Stimulated activated effector memory CD8-positive, alpha-beta T cell treated with anti-CD3 and anti-CD28 coated beads, Interleukin-12 subunit alpha, Interleukin-12 subunit beta, amount 100 ng/mL, for 72 hours (primary cell): ENCODE measurements at regions not wholly inside any gene's neighbourhood (a gene's known extent, or its start where the extent isn't known, plus 50 kb on each side); places are given as distances from the start of the nearest gene placed in this dataset.

ENCODE experiments used
- ATAC-seq: fragments of 150-1000 bp; cut with Tn5 transposase; 2 replicates; pipeline ENCODE4 v1.10.0; 2021
- DNase-seq, 2 donors: peaks; one replicate each; pipeline ENCODE4 v3.0.0; 2021 to 2022; ENCODE audit warnings: low spot score in 2 of 2
- H3K27ac Mint-ChIP-seq: one replicate; pipeline ENCODE4 v1.8.0; 2022; ENCODE audit warnings: mild to moderate bottlenecking, mixed read lengths
- H3K36me3 Mint-ChIP-seq: one replicate; pipeline ENCODE4 v1.8.0; 2022; ENCODE audit warnings: mild to moderate bottlenecking, mixed read lengths
- H3K4me1 Mint-ChIP-seq: one replicate; pipeline ENCODE4 v1.8.0; 2022; ENCODE audit warnings: mixed read lengths
- H3K4me3 Mint-ChIP-seq: one replicate; pipeline ENCODE4 v1.8.0; 2022; ENCODE audit warnings: mild to moderate bottlenecking, mixed read lengths
- H3K9me3 Mint-ChIP-seq: one replicate; pipeline ENCODE4 v1.8.0; 2022; ENCODE audit warnings: mixed read lengths

DNA sequence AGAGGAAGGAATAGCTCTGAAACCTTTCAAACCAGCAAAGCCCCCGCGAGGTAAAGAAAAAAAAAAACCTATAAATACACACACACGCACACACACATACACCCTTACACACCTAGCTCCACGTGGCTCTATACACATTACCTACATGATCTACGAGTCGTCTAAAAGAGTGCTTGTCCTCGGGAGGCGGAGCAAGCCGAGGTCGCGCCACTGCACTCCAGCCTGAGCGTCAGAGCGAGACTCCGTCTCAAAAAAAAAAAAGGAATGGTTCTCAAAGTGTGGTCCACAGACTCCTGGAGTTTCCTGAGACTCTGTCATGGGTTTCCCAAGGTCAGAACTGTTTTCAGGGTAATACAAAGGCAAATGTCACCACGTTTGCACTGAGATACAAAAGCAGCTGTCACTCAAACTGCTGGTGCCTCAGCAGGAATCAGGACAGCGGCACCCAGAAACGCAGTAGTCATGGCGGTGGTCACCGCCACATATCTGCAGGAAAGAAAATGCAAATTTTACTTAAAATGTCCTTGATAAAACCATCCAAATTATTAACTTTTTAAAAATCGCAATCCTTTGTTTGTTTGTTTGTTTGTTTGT, 130.0 kb upstream of the GPC1 start:
- no peak overlapping the region for H3K4me3 Mint-ChIP-seq
- peaks cover 5% of the 10 kb centered on the region for H3K4me1 Mint-ChIP-seq
- no peak overlapping the region for H3K27ac Mint-ChIP-seq
- ATAC-seq (no peak), DNase-seq (no peak)
- no peaks in the 10 kb centered on the region for H3K36me3 Mint-ChIP-seq
- no peaks in the 10 kb centered on the region for H3K9me3 Mint-ChIP-seq

DNA sequence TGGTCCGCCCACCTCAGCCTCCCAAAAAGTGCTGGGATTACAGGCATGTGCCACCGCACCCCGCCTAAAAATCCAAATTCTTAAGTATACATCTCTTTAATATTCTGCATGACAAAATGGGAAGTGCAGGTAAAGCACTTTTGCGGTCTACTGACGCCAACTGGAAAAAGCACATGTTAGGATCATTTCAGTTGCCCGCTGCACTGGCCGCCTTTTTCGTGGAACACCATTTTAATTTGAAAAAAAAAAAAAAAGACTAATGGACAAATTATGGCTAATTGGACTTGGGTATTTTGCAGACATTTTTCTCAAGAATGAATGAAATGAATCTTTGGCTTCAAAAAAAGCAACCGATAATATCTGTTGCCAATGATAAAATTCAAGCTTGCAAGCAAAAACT, 129.3 kb upstream of the GPC1 start:
- H3K36me3 Mint-ChIP-seq = no peaks in the 10 kb centered on the region
- DNase-seq = no peak
- no peak overlapping the region for H3K4me3 Mint-ChIP-seq
- ATAC-seq = no peak
- no peak overlapping the region for H3K27ac Mint-ChIP-seq
- H3K9me3 Mint-ChIP-seq = no peaks in the 10 kb centered on the region
- H3K4me1 Mint-ChIP-seq = peaks cover 5% of the 10 kb centered on the region

DNA sequence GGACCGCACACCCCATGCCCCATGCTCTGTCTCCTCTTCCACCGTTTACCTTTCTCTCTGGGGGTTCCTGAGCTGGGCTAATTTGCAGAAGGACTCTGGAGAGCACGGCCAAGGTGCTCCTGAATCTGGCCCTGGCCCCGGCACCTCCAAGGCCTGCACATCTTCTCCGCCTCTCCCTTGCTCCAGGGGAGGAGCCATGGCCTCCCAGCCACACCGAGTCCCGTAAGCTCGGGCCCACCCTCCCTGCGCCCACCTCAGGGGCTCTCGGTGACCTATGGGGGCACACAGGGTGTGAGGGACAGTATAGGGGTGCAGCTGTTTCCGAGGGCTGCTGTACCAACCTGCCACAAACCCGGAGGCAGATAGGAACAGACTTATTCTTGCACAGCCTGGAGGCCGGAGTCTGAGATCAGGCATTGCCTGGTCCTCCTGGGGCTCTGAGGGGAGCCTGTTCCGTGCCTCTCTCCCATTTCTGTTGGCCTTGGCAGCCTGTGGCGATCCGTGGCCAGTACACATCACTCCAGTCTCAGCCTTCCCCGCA, 127.3 kb upstream of the GPC1 start:
- DNase-seq = no peak
- Mint-ChIP-seq H3K4me3 (no peak overlapping the region), H3K9me3 (no peaks in the 10 kb centered on the region), H3K36me3 (no peaks in the 10 kb centered on the region), H3K4me1 (peaks cover 5% of the 10 kb centered on the region), H3K27ac (no peak overlapping the region)
- peak; percentile 40 for ATAC-seq

DNA sequence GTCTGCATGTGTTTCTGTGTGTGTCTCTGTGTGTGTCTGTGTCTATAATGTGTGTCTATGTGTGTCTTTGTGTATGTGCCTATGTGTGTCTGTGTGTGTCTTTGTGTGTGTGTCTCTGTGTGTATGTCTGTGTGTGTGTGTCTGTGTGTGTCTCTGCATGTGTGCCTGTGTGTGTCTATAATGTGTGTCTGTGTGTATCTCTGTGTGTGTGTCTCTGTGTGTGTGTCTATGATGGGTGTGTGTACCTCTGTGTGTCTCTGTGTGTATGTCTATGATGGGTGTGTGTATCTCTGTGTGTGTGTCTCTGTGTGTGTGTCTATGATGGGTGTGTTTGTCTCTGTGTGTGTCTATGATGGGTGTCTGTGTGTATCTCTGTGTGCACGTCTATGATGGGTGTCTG, 126.2 kb upstream of the GPC1 start:
- no peaks in the 10 kb centered on the region for H3K9me3 Mint-ChIP-seq
- H3K4me1 Mint-ChIP-seq = no peaks in the 10 kb centered on the region
- H3K4me3 Mint-ChIP-seq = no peak overlapping the region
- DNase-seq (no peak), ATAC-seq (no peak)
- H3K36me3 Mint-ChIP-seq = no peaks in the 10 kb centered on the region
- no peak overlapping the region for H3K27ac Mint-ChIP-seq

DNA sequence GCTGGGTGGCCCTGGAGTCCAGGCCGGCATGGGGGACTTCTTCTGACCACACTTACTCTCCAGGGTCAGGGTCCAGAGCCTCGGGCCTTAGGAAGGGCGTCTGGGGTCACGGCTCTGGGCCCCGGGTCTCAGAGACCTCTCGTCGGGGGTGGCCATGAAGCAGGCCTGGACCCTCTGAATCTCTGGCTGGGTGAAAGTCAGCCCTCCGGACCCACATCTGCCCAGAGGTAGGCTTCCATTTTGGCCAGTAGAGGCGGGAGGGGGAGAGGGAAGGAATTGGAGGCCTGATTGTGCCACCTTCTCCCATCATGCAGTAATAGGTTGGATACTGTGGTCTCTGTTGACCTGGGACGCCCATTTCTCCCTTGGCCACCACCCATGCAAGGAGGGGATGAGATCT, 125.3 kb upstream of the GPC1 start:
- Mint-ChIP-seq H3K4me1 (no peaks in the 10 kb centered on the region), H3K27ac (no peak overlapping the region), H3K9me3 (no peaks in the 10 kb centered on the region), H3K4me3 (no peak overlapping the region), H3K36me3 (no peaks in the 10 kb centered on the region)
- DNase-seq = no peak
- ATAC-seq = no peak

DNA sequence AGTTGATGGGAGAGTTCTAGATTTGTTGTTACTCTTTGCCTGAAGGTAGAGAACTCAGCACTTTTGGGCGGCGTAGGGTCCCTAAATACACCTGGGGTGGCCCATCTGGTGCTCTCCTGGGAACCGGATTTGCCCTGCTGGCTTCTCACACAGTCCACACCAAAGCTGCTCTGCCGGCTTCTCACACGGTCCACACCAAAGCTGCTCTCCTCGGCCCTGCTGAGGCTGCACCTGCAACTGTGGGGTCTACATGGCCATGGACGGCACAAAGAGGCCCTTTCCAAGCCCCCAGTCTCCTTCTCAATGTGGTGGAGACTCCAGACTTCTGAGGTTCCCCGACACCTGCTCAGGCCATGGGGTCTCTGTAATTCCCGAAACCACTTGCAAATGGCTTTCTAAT, 124.8 kb upstream of the GPC1 start:
- Mint-ChIP-seq H3K27ac (no peak overlapping the region), H3K9me3 (no peaks in the 10 kb centered on the region), H3K36me3 (no peaks in the 10 kb centered on the region), H3K4me3 (no peak overlapping the region), H3K4me1 (no peaks in the 10 kb centered on the region)
- DNase-seq (no peak), ATAC-seq (no peak)

DNA sequence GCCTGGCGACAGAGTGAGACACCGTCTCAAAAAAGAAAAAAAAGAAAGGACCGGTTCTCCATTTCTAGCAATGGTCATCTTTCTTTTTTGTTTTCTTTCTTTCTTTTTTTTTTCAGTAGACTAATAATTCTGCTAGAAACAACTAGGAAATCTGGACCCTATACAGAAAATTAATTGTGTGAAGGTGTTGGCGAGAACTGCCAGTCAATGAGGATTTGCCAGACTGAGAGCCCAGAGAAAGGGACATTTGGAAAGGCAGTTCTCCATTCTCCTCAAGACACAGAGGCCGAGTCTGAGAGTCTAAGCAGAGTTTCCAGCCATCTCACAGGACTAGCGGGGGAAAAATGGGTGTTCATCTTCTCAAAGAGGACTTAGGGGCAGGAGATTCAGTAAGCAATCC, 123.6 kb upstream of the GPC1 start:
- no peak for ATAC-seq
- no peak for DNase-seq
- no peak overlapping the region for H3K27ac Mint-ChIP-seq
- H3K9me3 Mint-ChIP-seq = no peaks in the 10 kb centered on the region
- H3K4me3 Mint-ChIP-seq = no peak overlapping the region
- H3K36me3 Mint-ChIP-seq = no peaks in the 10 kb centered on the region
- H3K4me1 Mint-ChIP-seq = no peaks in the 10 kb centered on the region

DNA sequence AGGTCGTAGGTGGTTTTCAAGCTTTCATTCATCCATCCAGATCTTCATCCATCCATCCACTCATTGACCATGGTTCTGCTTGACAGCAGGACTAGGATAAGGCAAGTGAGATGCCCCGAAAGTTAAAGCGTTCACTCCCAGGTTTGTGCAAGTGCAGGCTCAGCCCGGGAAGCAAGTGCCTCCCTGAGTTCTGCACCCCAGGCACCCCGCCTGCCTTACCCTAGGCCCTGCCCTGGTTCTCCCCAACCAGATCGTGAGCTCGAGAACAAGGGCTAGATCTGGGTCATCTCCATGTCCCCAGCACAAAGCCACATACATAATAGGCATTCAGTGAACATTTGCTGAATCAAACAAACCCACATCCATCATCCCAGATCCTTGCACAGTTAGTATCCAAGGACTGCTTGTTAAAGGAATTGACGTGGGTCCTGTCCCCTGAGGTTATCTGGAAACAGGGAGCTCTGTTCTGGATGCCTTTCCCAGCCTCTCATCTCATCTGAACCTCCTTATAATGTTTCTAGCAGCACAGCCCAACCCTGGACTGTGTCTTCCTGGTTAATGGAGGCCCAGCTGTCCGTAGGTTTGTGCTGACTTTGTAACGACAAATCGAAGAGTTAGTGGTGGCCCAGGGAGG, 116.1 kb upstream of the GPC1 start:
- Mint-ChIP-seq H3K27ac (no peak overlapping the region), H3K36me3 (no peaks in the 10 kb centered on the region), H3K4me1 (no peaks in the 10 kb centered on the region), H3K4me3 (no peak overlapping the region), H3K9me3 (no peaks in the 10 kb centered on the region)
- no peak for ATAC-seq
- no peak for DNase-seq

DNA sequence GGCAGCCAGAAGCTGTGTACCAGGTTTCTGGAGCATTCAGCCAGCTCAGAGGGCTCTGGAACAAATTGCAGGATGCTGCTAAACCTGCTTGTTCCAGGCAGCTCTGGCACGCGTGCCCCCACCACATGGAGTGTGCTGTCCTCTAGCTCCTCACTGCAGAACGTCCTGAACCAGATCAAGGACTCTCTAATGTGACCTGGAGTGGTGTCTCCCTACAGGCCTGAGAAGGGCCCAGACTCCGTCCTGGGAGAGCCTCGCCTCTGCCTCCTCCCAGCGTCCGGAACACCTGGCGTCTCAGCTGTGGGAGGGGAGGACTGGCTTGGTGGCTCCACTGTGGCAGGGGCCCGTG, 115.6 kb upstream of the GPC1 start:
- no peak overlapping the region for H3K4me3 Mint-ChIP-seq
- ATAC-seq (peak; percentile 25), DNase-seq (no peak)
- no peaks in the 10 kb centered on the region for H3K4me1 Mint-ChIP-seq
- H3K27ac Mint-ChIP-seq = no peak overlapping the region
- no peaks in the 10 kb centered on the region for H3K36me3 Mint-ChIP-seq
- no peaks in the 10 kb centered on the region for H3K9me3 Mint-ChIP-seq

DNA sequence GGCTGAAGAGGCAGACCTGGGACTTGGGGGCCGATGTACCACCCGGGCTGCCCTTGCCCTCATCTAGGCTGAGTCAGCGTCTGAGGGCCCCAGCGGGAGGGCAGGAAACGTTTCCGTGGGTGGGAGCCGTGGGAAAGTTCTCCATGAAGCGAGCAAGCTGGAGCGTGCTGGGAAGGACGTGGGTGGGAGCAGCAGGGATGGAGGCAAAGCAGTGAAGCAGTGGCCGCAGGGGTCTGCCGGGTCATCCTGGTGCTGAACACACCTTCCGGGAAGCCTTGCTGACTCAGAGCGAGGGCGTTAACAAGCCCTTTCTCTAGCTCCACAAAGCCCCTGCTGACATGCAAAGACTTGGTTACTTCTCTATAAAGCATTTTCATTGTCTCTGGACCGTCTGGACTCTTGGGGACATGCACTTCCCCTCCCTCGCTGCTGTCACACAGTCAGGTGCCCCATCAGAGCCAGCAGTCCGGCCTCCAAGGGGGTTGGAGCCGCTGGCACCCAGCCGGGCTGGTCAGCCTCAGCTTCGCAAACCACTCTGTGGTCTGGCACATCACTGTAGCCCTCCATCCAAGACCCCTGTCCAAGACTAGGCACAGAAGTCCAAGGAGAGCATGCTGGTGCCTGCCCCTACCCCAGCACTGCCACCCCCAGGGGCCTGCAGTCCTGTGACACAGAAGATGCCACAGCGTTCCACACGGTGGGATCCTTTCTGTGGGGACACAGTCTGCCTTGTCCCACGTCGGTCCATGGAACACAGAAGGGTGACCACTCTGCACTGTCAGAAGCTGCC, 115.1 kb upstream of the GPC1 start:
- H3K27ac Mint-ChIP-seq = no peak overlapping the region
- H3K4me1 Mint-ChIP-seq = no peaks in the 10 kb centered on the region
- ATAC-seq (no peak), DNase-seq (no peak)
- H3K36me3 Mint-ChIP-seq = no peaks in the 10 kb centered on the region
- H3K9me3 Mint-ChIP-seq = no peaks in the 10 kb centered on the region
- no peak overlapping the region for H3K4me3 Mint-ChIP-seq

DNA sequence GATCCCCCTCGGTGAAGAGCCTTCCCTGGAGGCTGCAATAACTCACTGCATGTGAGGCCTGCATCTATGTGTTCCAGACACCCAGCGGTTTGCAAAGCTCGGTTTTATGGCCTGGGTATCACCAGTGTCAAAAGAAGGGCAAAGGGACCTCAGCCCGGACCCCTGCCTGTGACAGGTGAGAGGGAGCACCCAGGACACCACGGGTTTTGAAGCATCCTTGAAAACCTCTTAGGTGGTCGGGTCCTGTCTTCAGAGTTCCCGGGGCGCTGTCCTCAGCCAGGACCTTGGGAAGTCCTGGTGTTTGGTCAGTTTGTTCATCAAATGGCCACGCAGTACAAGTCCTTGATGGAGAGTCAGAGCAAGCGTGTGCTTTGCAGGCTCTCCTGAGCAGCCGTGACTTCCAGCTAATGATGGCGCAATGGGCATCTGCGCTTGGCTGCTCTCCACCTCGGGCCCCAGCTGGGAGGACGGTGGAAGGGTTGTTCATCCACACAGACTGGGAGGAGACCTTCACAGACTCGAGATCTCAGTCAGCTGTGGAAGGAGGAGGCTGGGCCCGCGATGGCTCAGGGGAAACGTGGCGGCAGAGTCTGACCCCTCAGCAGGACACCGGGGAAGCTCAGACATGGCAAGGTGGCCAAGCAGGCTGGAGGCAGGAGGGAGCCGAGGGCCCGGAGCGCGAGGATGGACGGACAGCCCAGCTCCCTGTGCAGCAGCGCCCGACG, 113.1 kb upstream of the GPC1 start:
- no peak overlapping the region for H3K4me3 Mint-ChIP-seq
- no peaks in the 10 kb centered on the region for H3K9me3 Mint-ChIP-seq
- DNase-seq (no peak), ATAC-seq (no peak)
- no peaks in the 10 kb centered on the region for H3K4me1 Mint-ChIP-seq
- no peak overlapping the region for H3K27ac Mint-ChIP-seq
- no peaks in the 10 kb centered on the region for H3K36me3 Mint-ChIP-seq

DNA sequence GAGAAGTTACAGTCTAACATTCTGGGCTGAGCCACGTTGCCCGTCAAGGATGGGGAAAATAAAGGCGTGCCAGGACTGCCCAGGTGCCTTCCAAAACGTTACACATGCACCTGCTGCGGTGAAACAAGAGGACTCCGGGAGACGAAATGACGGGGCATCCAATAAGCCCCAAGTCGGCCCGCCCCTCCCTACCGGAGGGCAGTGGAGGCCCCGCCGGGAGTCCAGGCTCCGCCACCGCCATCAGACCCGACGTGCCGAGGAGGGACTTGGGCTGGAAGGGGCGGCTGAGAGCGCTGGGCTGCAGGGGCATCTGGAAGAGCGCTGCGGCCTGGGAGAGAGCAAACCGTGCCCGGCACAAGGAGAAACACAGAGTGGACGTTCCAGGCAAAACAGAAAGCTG, 112.5 kb upstream of the GPC1 start:
- no peak overlapping the region for H3K4me3 Mint-ChIP-seq
- DNase-seq (no peak), ATAC-seq (no peak)
- H3K4me1 Mint-ChIP-seq = no peaks in the 10 kb centered on the region
- no peaks in the 10 kb centered on the region for H3K36me3 Mint-ChIP-seq
- H3K9me3 Mint-ChIP-seq = no peaks in the 10 kb centered on the region
- H3K27ac Mint-ChIP-seq = no peak overlapping the region

DNA sequence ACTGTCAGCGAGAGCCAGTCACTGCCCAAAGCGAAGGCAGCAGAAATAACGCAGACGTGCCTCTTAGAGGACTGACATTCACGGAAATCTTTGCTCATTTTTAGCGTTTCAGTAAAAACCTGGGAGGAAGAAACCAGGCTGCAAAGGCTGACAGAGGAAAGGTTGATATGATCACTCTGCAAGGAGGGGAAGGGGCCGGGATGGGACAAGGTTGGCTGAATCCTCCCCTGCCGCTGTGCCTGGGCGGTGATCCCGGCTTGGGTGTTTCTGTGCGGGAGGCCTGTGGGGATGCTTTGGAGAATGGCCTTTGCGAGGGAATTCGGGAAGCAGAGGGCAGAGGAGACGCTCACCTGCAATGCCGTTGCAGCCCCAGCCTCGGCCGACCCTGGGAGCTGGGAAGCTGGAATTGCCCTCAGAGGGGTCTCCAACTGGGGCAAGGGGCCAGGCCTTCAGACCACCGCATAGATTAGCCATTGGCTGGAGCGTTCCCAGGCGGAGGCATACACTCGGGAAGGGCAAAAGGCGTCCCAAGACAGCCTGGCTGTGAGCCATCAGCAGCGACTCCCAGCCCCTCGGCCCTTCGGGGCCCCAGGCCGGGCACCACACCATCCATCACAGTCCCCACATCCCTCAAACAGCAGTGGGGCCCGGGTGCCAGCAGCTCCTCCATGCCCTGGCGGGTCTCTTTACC, 111.7 kb upstream of the GPC1 start:
- Mint-ChIP-seq H3K27ac (no peak overlapping the region), H3K9me3 (no peaks in the 10 kb centered on the region), H3K36me3 (no peaks in the 10 kb centered on the region), H3K4me1 (no peaks in the 10 kb centered on the region), H3K4me3 (no peak overlapping the region)
- no peak for ATAC-seq
- no peak for DNase-seq

DNA sequence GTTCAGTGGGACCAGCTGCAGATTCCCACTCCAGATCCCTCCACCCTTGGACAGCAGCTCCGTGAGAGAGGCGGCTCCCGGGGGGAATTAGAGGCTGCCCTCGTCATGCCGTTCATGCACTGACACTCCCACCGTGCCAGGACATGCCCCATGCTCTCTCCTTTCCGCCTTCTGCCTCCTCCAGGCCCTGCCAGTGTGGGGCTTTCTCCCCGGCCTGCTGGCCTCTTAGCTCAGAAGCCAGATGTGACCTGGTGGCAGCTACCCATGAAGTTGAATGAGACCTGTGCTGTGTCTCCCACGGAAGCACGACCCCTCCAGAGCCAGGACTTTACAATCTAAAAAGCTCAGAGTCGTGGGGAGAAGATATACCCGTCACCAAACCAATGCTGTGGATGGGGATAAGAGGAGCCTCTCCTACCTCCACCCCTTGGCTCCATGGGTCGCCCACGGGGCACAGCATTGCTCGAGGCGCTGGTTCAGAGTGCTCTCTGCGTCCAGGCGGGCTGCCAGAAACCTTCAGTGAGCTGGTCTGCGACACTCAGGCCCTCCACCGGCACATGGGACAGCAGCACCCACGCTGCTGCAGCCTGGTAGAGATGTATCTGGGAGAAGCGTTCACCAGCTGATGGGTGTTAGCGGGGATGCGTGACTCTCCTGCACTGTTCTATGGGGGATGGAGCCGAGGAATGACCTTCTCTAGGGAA, 111.0 kb upstream of the GPC1 start:
- Mint-ChIP-seq H3K36me3 (no peaks in the 10 kb centered on the region), H3K4me1 (no peaks in the 10 kb centered on the region), H3K4me3 (no peak overlapping the region), H3K9me3 (no peaks in the 10 kb centered on the region), H3K27ac (no peak overlapping the region)
- DNase-seq (no peak), ATAC-seq (no peak)
